SKM-1 treated with dmso at 0.1 percent for 144 hours (cell line): ENCODE measurements at regions not wholly inside any gene's neighbourhood (a gene's known extent, or its start where the extent isn't known, plus 50 kb on each side); places are given as distances from the start of the nearest gene placed in this dataset.
"Not testable (repeated sequence)": the region's sequence is repeated elsewhere in the genome, so short reads cannot be mapped to it uniquely, and the experiment has no call there.

Experiments
- DNase-seq: peaks from one replicate; lab custom pipeline; 2025; ENCODE audit not compliant: unreplicated experiment; lab: John Stamatoyannopoulos, UW

GRCh38 chr16:29148867-29149272, 164.0 kb downstream of the LAT start:
- DNase-seq, result no peak

GRCh38 chr16:29148131-29148691, 163.4 kb downstream of the LAT start:
- DNase-seq, result no peak

GRCh38 chr16:29147710-29148109, 162.9 kb downstream of the LAT start:
- DNase-seq, result not testable (repeated sequence)

GRCh38 chr16:29146808-29147643, 162.2 kb downstream of the LAT start:
- not testable (repeated sequence) for DNase-seq

- no peak for DNase-seq
Observed at GRCh38 chr16:29146266-29146665, 161.4 kb downstream of the LAT start.

GRCh38 chr16:29145486-29146225, 160.8 kb downstream of the LAT start:
- DNase-seq, result not testable (repeated sequence)

GRCh38 chr16:29145086-29145485, 160.2 kb downstream of the LAT start:
- DNase-seq, result not testable (repeated sequence)

GRCh38 chr16:29144669-29145062, 159.8 kb downstream of the LAT start:
- not testable (repeated sequence) for DNase-seq

GRCh38 chr16:29143739-29144668, 159.2 kb downstream of the LAT start:
- not testable (repeated sequence) for DNase-seq

GRCh38 chr16:29142506-29142905, 157.7 kb downstream of the LAT start:
- not testable (repeated sequence) for DNase-seq

- no peak for DNase-seq
Observed at GRCh38 chr16:29141586-29142324, 156.9 kb downstream of the LAT start.

GRCh38 chr16:29141121-29141520, 156.3 kb downstream of the LAT start:
- DNase-seq, result not testable (repeated sequence)

- DNase-seq, result not testable (repeated sequence)
Observed at GRCh38 chr16:29139901-29140855, 155.3 kb downstream of the LAT start.

- DNase-seq, result no peak
Observed at GRCh38 chr16:29139261-29139802, 154.5 kb downstream of the LAT start.

- DNase-seq, result not testable (repeated sequence)
Observed at GRCh38 chr16:29138698-29139097, 153.8 kb downstream of the LAT start.

- not testable (repeated sequence) for DNase-seq
Observed at GRCh38 chr16:29137894-29138662, 153.2 kb downstream of the LAT start.

- not testable (repeated sequence) for DNase-seq
Observed at GRCh38 chr16:29137461-29137860, 152.6 kb downstream of the LAT start.

- DNase-seq, result not testable (repeated sequence)
Observed at GRCh38 chr16:29136916-29137315, 152.1 kb downstream of the LAT start.
